ENCODE measurements at regions not wholly inside any gene's neighbourhood (a gene's known extent, or its start where the extent isn't known, plus 50 kb on each side); places are given as distances from the start of the nearest gene placed in this dataset.

DNA sequence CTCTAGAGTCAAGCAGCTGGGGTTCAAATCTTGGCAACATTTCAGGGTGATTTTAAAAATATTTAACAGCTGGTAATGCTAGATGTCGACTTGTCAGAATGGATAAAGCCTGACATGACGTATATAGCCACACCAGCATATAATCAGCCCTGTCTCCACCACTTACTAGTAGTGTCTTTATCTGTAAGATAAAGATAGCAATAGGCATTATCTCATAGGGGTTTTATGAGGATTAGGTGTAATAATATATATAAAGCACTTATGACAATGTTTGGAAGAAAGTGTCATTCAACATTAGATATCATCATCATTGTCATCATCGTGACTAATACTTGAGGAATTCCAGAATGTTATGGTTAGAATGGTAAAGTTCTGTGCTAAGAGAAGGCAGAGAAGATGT is 369.0 kb upstream of the CWC22 start:
- Mint-ChIP-seq H3K27ac (no peak overlapping the region), H3K27me3 (ENCODE audit: insufficient read depth) (no peaks in the 10 kb centered on the region), H3K9me3 (no peaks in the 10 kb centered on the region), H3K36me3 (ENCODE audit: low read depth) (no peaks in the 10 kb centered on the region), H3K4me1 (ENCODE audit: low read depth) (no peaks in the 10 kb centered on the region), H3K4me3 (no peak overlapping the region)
- no peak for DNase-seq (ENCODE audit: low spot score)
- intact Hi-C loops (cut with micrococcal nuclease) = no loop called here

DNA sequence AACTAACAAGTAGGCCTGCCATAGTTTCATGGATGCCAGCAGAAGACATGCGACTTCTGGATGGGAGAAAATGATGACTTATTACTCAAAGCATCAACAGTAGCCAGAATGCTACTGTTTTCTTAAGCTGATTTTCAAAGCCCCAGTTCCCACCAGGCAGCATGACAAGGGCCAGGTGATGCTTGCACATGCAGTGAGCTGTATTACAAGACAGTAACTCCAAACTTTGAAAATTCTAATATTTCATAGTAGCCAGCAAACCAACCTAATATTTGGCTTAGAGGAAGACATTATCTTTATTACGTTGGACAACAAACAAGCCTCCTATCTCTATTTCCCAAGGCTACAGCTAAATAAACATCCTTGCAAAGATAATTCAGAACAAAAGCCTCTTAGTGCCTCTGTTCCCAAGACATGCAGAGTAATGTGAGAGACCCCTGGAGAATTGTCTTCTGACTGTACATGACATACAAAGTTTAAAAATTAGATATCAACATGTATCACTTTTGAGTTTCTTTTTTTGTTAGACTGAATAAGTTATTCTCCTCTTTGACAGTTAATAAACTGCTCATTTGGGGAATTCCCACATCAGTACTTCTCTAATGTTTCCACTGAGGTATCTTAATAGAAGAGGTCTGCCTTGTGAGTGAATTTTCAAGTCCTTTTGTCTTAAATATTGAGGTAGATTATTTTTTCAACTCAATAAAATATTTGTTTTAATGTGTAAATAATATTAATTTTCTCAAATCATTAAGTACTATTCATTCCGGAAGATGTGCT is 367.6 kb upstream of the CWC22 start:
- H3K36me3 Mint-ChIP-seq (ENCODE audit: low read depth) = no peaks in the 10 kb centered on the region
- no peak overlapping the region for H3K4me3 Mint-ChIP-seq

DNA sequence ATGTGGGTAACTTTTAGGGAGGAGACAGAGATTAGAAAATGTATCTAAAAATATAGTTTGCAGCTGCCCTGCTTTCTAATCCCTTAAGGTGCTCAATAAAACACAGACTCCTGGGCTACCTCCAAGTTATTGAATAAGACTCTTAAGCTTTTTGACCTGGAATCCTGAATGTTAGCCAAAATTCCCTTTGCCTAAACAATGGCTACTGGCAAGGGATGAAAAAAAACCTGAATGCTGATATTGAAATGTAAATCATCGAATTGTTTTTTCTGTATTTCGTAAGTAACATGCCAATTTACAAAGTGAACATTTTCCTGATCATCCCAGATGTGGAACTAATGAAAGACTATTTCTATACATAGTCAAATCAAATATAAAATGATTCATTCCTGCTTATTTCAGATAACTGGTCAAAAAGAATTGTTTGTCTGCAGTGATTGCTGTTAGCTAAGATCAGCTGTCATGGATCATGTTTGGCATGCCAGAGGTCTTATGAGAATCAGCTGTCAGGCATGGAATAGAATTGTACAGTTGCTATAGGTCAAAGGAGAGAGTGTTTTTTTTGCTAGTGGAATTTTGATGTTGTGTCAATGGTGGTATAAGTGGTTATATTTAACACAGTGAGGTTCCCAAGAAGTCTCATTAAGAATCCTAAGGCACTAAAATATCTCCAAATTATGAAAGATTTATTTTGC is 363.6 kb upstream of the CWC22 start:
- H3K9me3 Mint-ChIP-seq = no peaks in the 10 kb centered on the region
- intact Hi-C loops (cut with micrococcal nuclease) = no loop called here
- no peak overlapping the region for H3K4me3 Mint-ChIP-seq
- H3K27me3 Mint-ChIP-seq (ENCODE audit: insufficient read depth) = no peaks in the 10 kb centered on the region
- no peak for DNase-seq (ENCODE audit: low spot score)
- no peaks in the 10 kb centered on the region for H3K4me1 Mint-ChIP-seq (ENCODE audit: low read depth)
- H3K36me3 Mint-ChIP-seq (ENCODE audit: low read depth) = no peaks in the 10 kb centered on the region
- H3K27ac Mint-ChIP-seq = no peak overlapping the region

More for the DNA sequence above, 367.6 kb upstream of the CWC22 start:
- Mint-ChIP-seq H3K27me3 (ENCODE audit: insufficient read depth) (no peaks in the 10 kb centered on the region), H3K27ac (no peak overlapping the region), H3K9me3 (no peaks in the 10 kb centered on the region), H3K4me1 (ENCODE audit: low read depth) (no peaks in the 10 kb centered on the region)
- DNase-seq (ENCODE audit: low spot score) = no peak
- intact Hi-C loops (cut with micrococcal nuclease) = no loop called here

DNA sequence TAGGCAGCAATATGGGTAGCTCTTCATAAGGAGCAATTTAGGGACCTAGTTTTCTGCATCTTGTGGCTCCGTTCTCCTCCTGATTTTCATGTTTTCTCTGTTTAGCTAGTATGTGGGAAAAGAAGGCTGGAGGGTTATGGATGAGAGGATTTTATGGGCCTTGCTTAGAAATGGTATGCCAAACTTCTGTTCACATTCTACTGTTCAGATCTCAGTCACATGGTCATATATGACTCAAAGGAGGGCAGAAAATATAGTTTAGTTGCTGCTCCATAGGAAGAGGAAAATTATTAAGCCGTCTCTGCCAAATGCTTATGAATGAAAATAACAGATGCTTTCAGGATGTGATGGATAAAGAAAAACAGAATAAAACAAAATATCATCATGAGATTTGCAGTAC is 361.8 kb upstream of the CWC22 start:
- intact Hi-C loops (cut with micrococcal nuclease) = no loop called here
- Mint-ChIP-seq H3K27me3 (ENCODE audit: insufficient read depth) (no peaks in the 10 kb centered on the region), H3K36me3 (ENCODE audit: low read depth) (no peaks in the 10 kb centered on the region), H3K9me3 (no peaks in the 10 kb centered on the region), H3K4me3 (no peak overlapping the region), H3K4me1 (ENCODE audit: low read depth) (no peaks in the 10 kb centered on the region), H3K27ac (no peak overlapping the region)
- no peak for DNase-seq (ENCODE audit: low spot score)

DNA sequence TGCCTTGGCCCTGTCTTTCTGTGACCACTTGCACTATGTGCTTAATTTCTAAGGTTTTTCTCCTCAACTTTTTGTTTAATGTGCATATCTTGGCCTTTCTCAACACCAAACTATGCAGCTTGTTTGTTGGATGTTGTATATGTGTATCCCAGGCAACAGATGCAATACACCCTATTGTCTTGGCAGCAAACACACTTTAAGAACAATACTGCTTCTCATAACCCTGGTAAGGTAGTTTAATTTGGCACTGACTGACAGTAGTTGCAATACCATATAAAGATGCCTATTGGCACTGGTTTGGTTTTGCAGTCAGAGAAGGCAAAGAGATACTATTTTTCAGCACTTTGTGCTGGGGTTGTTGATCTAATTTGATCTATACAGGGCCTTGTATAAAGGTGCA is 360.7 kb upstream of the CWC22 start:
- no peaks in the 10 kb centered on the region for H3K27me3 Mint-ChIP-seq (ENCODE audit: insufficient read depth)
- no peaks in the 10 kb centered on the region for H3K36me3 Mint-ChIP-seq (ENCODE audit: low read depth)
- intact Hi-C loops (cut with micrococcal nuclease) = no loop called here
- H3K9me3 Mint-ChIP-seq = no peaks in the 10 kb centered on the region
- no peak for DNase-seq (ENCODE audit: low spot score)
- H3K4me1 Mint-ChIP-seq (ENCODE audit: low read depth) = no peaks in the 10 kb centered on the region
- no peak overlapping the region for H3K27ac Mint-ChIP-seq
- H3K4me3 Mint-ChIP-seq = no peak overlapping the region

DNA sequence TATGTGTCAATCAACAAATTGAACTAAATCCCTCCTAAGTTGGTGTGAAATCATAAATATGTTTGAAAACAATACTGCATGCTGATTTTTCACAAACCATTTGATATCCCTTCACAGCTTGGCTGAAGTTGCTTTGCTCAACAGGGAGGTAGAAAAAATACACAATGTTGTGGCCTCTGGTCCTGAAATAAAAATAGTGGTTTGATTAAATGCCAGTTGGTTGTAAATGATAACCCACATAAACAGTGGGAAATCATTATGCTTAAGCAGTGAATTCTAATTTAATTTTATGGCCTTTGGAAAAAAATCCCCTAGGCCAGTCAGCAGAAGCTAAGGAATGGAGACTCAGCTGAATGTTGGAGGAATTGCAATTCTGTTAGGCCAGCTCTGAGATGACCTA is 359.4 kb upstream of the CWC22 start:
- H3K4me3 Mint-ChIP-seq = no peak overlapping the region
- DNase-seq (ENCODE audit: low spot score) = no peak
- H3K9me3 Mint-ChIP-seq = no peaks in the 10 kb centered on the region
- no peaks in the 10 kb centered on the region for H3K4me1 Mint-ChIP-seq (ENCODE audit: low read depth)
- no peak overlapping the region for H3K27ac Mint-ChIP-seq
- no peaks in the 10 kb centered on the region for H3K36me3 Mint-ChIP-seq (ENCODE audit: low read depth)
- H3K27me3 Mint-ChIP-seq (ENCODE audit: insufficient read depth) = no peaks in the 10 kb centered on the region
- intact Hi-C loops (cut with micrococcal nuclease) = no loop called here

DNA sequence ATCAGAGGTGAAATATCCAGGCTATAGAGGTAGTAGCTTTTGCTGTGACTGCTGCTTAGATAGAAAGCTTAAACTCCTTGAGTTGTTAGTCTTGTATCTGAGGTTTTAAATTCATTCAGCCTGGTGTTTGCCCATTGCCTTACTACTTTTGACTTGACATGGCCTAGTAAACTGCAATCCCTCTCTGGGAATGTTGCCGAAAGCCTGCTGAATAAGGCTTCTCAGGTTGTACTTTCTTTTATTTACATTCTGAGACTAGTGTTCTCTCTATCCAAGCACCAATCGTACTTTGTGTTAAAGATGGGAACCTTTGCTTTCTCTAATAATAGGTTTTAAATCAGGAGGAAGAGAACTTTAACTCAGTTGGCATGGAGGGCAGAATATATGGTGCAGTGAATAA is 357.6 kb upstream of the CWC22 start:
- Mint-ChIP-seq H3K9me3 (no peaks in the 10 kb centered on the region), H3K4me3 (no peak overlapping the region), H3K36me3 (ENCODE audit: low read depth) (no peaks in the 10 kb centered on the region), H3K4me1 (ENCODE audit: low read depth) (no peaks in the 10 kb centered on the region), H3K27me3 (ENCODE audit: insufficient read depth) (no peaks in the 10 kb centered on the region), H3K27ac (no peak overlapping the region)
- DNase-seq (ENCODE audit: low spot score) = no peak
- intact Hi-C loops (cut with micrococcal nuclease) = no loop called here

DNA sequence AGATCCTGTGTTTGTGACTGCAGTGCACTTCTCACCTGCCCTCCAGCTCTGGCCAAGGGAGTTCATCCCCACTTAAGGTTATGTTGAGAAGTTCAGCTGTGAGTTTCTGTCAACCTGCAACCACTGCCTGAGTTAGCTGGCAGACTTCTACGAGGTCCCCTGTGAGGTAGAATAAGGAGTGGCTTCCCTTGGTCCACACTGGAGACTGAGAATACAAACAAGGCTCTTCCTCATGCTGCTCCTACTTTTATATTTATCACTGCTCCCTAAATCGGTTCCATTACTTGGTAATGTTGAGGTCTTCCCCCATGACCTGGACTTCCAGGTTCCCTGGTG is 353.2 kb upstream of the CWC22 start:
- no peak overlapping the region for H3K27ac Mint-ChIP-seq
- no peaks in the 10 kb centered on the region for H3K4me1 Mint-ChIP-seq (ENCODE audit: low read depth)
- H3K36me3 Mint-ChIP-seq (ENCODE audit: low read depth) = no peaks in the 10 kb centered on the region
- DNase-seq (ENCODE audit: low spot score) = no peak
- intact Hi-C loops (cut with micrococcal nuclease) = no loop called here
- no peak overlapping the region for H3K4me3 Mint-ChIP-seq
- H3K27me3 Mint-ChIP-seq (ENCODE audit: insufficient read depth) = no peaks in the 10 kb centered on the region
- no peaks in the 10 kb centered on the region for H3K9me3 Mint-ChIP-seq

DNA sequence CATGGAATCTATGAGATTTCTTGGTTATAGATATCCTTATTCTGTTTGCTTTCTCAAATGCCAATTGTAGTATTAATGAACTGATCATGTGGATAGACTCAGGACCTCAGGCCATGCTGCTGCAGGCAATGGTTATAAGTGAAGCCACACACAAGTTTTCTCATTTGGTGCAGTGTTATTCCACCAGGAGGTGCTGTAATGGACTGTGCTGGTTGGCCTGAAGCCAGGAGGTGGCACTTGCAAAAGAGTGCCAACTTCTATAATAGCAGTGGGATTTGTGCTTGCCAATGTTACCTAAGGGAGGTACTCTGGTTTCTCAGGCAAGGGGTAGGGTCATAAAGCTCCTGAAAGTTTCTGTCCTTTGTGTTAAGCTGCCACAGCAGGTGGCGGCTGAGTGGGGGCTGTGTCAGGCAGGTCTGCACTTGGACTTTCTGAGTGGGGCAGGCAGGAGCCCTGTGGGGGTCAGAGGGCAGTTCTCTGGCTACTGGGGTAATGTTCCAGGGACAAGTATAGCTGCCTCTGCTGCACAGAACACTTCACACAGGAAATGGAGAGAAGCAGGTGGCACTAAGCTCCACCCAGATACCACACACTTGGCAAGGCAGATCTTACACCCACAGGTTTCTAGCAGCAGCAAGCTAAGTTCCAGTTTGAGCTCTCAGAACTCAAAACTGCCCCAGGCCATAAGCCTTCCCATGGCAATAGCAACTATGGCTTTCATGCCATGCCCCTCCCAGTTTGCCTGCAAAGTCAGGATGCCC is 352.6 kb upstream of the CWC22 start:
- no peak overlapping the region for H3K27ac Mint-ChIP-seq
- no peak for DNase-seq (ENCODE audit: low spot score)

DNA sequence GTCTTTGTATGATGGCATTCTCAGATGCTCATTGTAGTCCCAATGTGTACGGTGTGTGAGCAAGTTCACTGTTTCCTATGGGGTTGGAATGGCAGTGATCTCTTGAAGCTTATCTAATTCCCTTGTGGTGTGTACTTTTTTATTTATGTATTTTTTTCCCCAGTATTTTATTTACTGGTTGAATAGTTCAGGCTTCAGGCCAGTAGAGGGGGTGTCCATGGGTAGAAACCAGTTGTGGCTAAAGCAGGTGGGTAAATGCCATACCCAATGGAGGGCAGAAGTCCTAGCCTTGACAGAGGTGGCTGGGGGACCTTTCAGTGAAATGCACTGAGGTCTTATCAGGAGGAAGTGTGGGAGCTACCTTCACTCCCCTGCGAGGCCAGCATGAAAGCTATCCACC is 351.4 kb upstream of the CWC22 start:
- H3K36me3 Mint-ChIP-seq (ENCODE audit: low read depth) = no peaks in the 10 kb centered on the region
- DNase-seq (ENCODE audit: low spot score) = no peak
- no peaks in the 10 kb centered on the region for H3K27me3 Mint-ChIP-seq (ENCODE audit: insufficient read depth)
- intact Hi-C loops (cut with micrococcal nuclease) = no loop called here
- H3K27ac Mint-ChIP-seq = no peak overlapping the region
- H3K4me3 Mint-ChIP-seq = no peak overlapping the region
- no peaks in the 10 kb centered on the region for H3K9me3 Mint-ChIP-seq
- H3K4me1 Mint-ChIP-seq (ENCODE audit: low read depth) = no peaks in the 10 kb centered on the region

More for the DNA sequence above, 352.6 kb upstream of the CWC22 start:
- Mint-ChIP-seq H3K36me3 (ENCODE audit: low read depth) (no peaks in the 10 kb centered on the region), H3K9me3 (no peaks in the 10 kb centered on the region), H3K4me3 (no peak overlapping the region), H3K27me3 (ENCODE audit: insufficient read depth) (no peaks in the 10 kb centered on the region), H3K4me1 (ENCODE audit: low read depth) (no peaks in the 10 kb centered on the region)
- intact Hi-C loops (cut with micrococcal nuclease) = no loop called here

DNA sequence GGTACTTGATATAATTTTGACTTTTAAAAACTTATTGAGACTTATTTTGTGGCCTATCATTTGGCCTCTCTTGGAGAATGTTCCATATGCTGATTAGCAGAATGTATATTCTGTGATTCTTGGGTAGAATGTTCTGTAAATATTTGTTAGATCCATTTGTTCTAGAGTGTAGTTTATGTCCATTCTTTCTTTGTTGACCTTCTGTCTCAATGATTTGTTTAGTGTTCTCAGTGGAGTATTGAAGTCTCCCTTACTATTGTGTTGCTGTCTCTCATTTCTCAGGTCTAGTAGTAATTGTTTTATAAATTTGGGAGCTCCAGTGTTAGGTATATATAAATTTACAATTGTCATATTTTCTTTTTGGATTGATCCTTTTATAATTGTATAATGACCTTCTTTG is 349.6 kb upstream of the CWC22 start:
- DNase-seq (ENCODE audit: low spot score) = no peak
- H3K4me1 Mint-ChIP-seq (ENCODE audit: low read depth) = no peaks in the 10 kb centered on the region
- no peaks in the 10 kb centered on the region for H3K27me3 Mint-ChIP-seq (ENCODE audit: insufficient read depth)
- intact Hi-C loops (cut with micrococcal nuclease) = no loop called here
- no peaks in the 10 kb centered on the region for H3K9me3 Mint-ChIP-seq
- H3K36me3 Mint-ChIP-seq (ENCODE audit: low read depth) = no peaks in the 10 kb centered on the region
- no peak overlapping the region for H3K4me3 Mint-ChIP-seq
- H3K27ac Mint-ChIP-seq = no peak overlapping the region

DNA sequence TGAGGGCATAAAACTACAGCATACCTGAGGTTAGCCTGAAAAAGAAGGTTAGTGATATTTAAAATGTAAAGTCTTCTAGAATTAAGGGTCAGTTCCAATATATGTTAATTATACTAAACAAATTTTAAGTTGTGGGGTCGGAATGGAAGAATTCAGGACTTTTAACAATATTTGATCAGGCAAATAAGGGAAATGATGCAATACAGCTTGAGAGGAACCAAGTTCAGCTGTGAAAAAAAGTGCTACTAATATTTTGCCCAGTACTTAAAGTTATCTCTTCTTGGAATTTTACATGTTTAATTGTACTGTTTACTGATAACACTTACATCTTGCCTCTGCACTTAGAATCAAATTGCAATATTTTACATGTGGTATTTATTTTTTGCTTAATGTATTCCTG is 345.5 kb upstream of the CWC22 start:
- no peak overlapping the region for H3K27ac Mint-ChIP-seq
- H3K36me3 Mint-ChIP-seq (ENCODE audit: low read depth) = no peaks in the 10 kb centered on the region
- no peaks in the 10 kb centered on the region for H3K27me3 Mint-ChIP-seq (ENCODE audit: insufficient read depth)
- no peak overlapping the region for H3K4me3 Mint-ChIP-seq
- intact Hi-C loops (cut with micrococcal nuclease) = no loop called here
- no peaks in the 10 kb centered on the region for H3K9me3 Mint-ChIP-seq
- no peak for DNase-seq (ENCODE audit: low spot score)
- H3K4me1 Mint-ChIP-seq (ENCODE audit: low read depth) = no peaks in the 10 kb centered on the region

DNA sequence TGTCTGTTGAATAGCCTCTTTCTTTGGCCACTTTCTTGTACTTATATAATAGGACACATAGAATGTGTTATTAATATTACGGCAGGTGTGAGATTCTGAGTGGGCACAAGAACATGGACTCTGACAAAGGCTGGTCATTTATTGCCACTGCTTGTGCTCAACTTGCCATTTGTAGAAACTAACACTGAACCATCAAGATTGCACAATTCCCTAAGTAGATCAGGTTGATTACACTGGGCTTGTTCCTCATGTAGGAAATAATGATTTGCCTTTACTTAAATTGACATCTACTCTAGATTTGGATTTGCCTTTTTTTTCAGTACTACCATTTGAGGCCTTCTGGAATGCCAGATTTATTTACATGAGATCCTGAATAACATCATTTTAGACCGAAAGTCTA is 342.7 kb upstream of the CWC22 start:
- Mint-ChIP-seq H3K36me3 (ENCODE audit: low read depth) (no peaks in the 10 kb centered on the region), H3K4me3 (no peak overlapping the region), H3K4me1 (ENCODE audit: low read depth) (no peaks in the 10 kb centered on the region), H3K9me3 (no peaks in the 10 kb centered on the region), H3K27me3 (ENCODE audit: insufficient read depth) (no peaks in the 10 kb centered on the region), H3K27ac (no peak overlapping the region)
- DNase-seq (ENCODE audit: low spot score) = no peak
- intact Hi-C loops (cut with micrococcal nuclease) = no loop called here

Data from activated T-helper 1 cell treated with anti-CD3 and anti-CD28 coated beads, Interleukin-12 subunit alpha, Interleukin-12 subunit beta, Interleukin-2, Interleukin-4 antibody, amounts not matched to agents 30 ng/mL and 10 ng/mL and 1 ng/mL, durations not matched to agents 14 hours and 24 hours and 36 hours (primary cell).